ENCODE measurements at regions not wholly inside any gene's neighbourhood (a gene's known extent, or its start where the extent isn't known, plus 50 kb on each side); places are given as distances from the start of the nearest gene placed in this dataset.

DNA sequence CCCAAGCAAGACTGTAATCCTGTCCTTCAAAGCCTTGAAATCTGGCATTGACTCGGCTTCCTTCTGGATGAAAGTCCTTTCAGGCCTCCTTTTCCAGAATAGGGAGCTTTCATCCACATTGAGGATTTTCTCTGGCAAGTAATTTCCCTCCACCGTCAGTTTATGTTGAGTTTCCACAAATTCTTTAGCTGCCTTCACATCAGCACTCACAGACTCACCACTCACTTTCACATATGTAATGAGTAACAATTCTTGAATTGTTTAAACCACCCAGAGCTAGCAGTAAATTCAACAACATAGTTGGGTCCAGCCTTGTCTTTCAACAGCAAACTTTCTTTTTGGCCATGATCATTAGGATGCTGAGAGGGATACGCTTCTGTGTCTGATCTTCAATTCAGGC lies 84.3 kb upstream of the PRDM11 start:
- no peak for ATAC-seq
- CTCF ChIA-PET, result interaction anchor here (0.7 to 2.9 kb wide), 4 partner anchors 41 to 420 kb away, joined by 3 to 11 read pairs (median 4); no protein-coding TSS in a partner anchor
- H3K4me1 ChIP-seq, result 0 out of 3 replicates have a peak, but pooled peaks cover 4% of the 10 kb centered on the region
- no peak overlapping the region for H3K27ac ChIP-seq
- no peak for FAIRE-seq
- H3K9me3 ChIP-seq, result no peaks in the 10 kb centered on the region; the same call in 2 of the 3 replicates
- TF ChIP-seq ESRRA (IDR thresholded peaks at IDR 0.05; ENCODE audit: borderline replicate concordance, low read length), result no peak
- TF ChIP-seq, protein P1, sequence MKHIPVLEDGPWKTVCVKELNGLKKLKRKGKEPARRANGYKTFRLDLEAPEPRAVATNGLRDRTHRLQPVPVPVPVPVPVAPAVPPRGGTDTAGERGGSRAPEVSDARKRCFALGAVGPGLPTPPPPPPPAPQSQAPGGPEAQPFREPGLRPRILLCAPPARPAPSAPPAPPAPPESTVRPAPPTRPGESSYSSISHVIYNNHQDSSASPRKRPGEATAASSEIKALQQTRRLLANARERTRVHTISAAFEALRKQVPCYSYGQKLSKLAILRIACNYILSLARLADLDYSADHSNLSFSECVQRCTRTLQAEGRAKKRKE (CRISPR knock-in tag; IDR thresholded peaks at IDR 0.05; ENCODE audit: low read depth), result no peak
- 73% methylated on average over 3 of the region's 3 CpGs for WGBS (ENCODE audit: missing lambda C conversion rate)
- POLR2A ChIA-PET, result interaction anchor here (0.9 kb wide), 1 partner anchor 30 kb away, joined by 3 read pairs; no protein-coding TSS in a partner anchor
- H3K4me2 ChIP-seq, result no peak overlapping the region
- no peak for DNase-seq (ENCODE audit: low read depth in 1 of 2, low spot score in 1 of 2)
- H3K4me3 ChIP-seq, result no peak overlapping the region

DNA sequence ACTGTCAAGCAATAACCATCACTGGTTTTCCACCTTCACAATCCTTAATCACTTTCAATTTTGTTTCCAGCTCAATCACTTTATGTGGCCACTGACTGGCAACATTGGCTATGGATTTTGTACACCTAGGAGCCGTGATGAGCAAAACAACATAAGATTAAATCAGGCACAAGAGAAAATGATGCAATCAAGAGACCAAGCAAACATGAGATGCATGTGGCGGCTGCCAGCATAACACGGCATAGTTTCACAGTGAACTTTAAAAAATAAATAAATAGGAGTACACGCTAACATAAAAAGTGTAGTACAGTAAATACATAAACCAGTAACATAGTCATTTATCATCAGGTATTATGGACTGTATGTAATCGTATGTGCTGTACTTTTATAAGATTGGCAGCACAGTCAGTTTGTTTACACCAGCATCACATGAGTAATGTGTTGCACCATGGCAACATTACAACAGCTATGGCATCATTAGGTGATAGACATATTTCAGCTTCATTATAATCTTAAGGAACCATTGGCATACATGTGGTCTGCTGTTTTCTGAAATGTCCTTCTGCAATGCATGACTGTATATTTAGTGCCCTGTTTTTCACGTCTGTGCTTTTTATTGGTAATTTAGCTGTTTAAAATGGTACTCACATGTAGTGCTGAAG lies 83.3 kb upstream of the PRDM11 start:
- Histone ChIP-seq H3K27ac (no peak overlapping the region), H3K9me3 (no peaks in the 10 kb centered on the region; the same call in 2 of the 3 replicates), H3K4me1 (0 out of 3 replicates have a peak, but pooled peaks cover 4% of the 10 kb centered on the region), H3K4me2 (no peak overlapping the region), H3K4me3 (no peak overlapping the region)
- TF ChIP-seq HOXB5 (CRISPR knock-in tag; IDR thresholded peaks at IDR 0.05), result no peak
- no peak for TF ChIP-seq RNF2 (IDR thresholded peaks at IDR 0.05; ENCODE audit: borderline replicate concordance, low read depth)
- no peak for TF ChIP-seq POLR2AphosphoS2 (conservative IDR thresholded peaks at IDR 0.05; ENCODE audit: low read length)
- no peak for TF ChIP-seq CHD4 (IDR thresholded peaks at IDR 0.05; ENCODE audit: borderline replicate concordance)
- TF ChIP-seq, protein P2, sequence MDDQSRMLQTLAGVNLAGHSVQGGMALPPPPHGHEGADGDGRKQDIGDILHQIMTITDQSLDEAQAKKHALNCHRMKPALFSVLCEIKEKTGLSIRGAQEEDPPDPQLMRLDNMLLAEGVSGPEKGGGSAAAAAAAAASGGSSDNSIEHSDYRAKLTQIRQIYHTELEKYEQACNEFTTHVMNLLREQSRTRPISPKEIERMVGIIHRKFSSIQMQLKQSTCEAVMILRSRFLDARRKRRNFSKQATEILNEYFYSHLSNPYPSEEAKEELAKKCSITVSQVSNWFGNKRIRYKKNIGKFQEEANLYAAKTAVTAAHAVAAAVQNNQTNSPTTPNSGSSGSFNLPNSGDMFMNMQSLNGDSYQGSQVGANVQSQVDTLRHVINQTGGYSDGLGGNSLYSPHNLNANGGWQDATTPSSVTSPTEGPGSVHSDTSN (IDR thresholded peaks at IDR 0.05), result no peak
- TF ChIP-seq ESRRA (IDR thresholded peaks at IDR 0.05; ENCODE audit: borderline replicate concordance, low read length), result no peak
- TF ChIP-seq HEYL (CRISPR knock-in tag; IDR thresholded peaks at IDR 0.05), result no peak
- TF ChIP-seq FOXS1 (CRISPR knock-in tag; IDR thresholded peaks at IDR 0.05), result no peak
- TF ChIP-seq EP300 (IDR thresholded peaks at IDR 0.05), result no peak
- TF ChIP-seq CEBPB (IDR thresholded peaks at IDR 0.05), result no peak
- no peak for TF ChIP-seq PHF8 (IDR thresholded peaks at IDR 0.05; ENCODE audit: borderline replicate concordance, low read depth)
- no peak for TF ChIP-seq HOXB13 (CRISPR knock-in tag; IDR thresholded peaks at IDR 0.05; ENCODE audit: low read depth)
- no peak for TF ChIP-seq RCOR1 (IDR thresholded peaks at IDR 0.05; ENCODE audit: low read depth, low read length)
- TF ChIP-seq, protein P3, sequence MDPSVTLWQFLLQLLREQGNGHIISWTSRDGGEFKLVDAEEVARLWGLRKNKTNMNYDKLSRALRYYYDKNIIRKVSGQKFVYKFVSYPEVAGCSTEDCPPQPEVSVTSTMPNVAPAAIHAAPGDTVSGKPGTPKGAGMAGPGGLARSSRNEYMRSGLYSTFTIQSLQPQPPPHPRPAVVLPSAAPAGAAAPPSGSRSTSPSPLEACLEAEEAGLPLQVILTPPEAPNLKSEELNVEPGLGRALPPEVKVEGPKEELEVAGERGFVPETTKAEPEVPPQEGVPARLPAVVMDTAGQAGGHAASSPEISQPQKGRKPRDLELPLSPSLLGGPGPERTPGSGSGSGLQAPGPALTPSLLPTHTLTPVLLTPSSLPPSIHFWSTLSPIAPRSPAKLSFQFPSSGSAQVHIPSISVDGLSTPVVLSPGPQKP (IDR thresholded peaks at IDR 0.05; ENCODE audit: low read depth, low read length), result no peak
- no peak for TF ChIP-seq KDM5A (IDR thresholded peaks at IDR 0.05)
- no peak for TF ChIP-seq NR3C1 (IDR thresholded peaks at IDR 0.05)
- no peak for TF ChIP-seq ZFP36 (IDR thresholded peaks at IDR 0.05; ENCODE audit: borderline replicate concordance, partially characterized antibody)
- TF ChIP-seq KDM1A (IDR thresholded peaks at IDR 0.05; ENCODE audit: low read depth), result no peak
- TF ChIP-seq, protein P4, sequence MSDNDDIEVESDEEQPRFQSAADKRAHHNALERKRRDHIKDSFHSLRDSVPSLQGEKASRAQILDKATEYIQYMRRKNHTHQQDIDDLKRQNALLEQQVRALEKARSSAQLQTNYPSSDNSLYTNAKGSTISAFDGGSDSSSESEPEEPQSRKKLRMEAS (IDR thresholded peaks at IDR 0.05), result no peak
- ChIA-PET CTCF (interaction anchor here (0.7 to 2.9 kb wide), 2 partner anchors 12 to 40 kb away, joined by 3 to 11 read pairs; no protein-coding TSS in a partner anchor), POLR2A (interaction anchor here (0.9 kb wide), 1 partner anchor 31 kb away, joined by 3 read pairs; no protein-coding TSS in a partner anchor)
- no peak for ATAC-seq
- FAIRE-seq, result no peak
- 77% methylated on average over 6 of the region's 6 CpGs for WGBS (ENCODE audit: missing lambda C conversion rate)
- no peak for DNase-seq (ENCODE audit: low read depth in 1 of 2, low spot score in 1 of 2)

Data from A549 (cell line).